GM18519 (cell line): ENCODE measurements at regions not wholly inside any gene's neighbourhood (a gene's known extent, or its start where the extent isn't known, plus 50 kb on each side); places are given as distances from the start of the nearest gene placed in this dataset.
"Not testable (repeated sequence)": the region's sequence is repeated elsewhere in the genome, so short reads cannot be mapped to it uniquely, and the experiment has no call there.

Experiments used
- ATAC-seq: cut with Tn5 transposase; IDR thresholded peaks from one replicate; pipeline ENCODE4 v1.9.1; 2021; ENCODE audit warnings: mild to moderate bottlenecking, moderate library complexity; ENCODE audit not compliant: unreplicated experiment, low FRiP score

GRCh38 chr12:67026487-67027246 lies 242.5 kb upstream of the CAND1 start:
- no peak for ATAC-seq

GRCh38 chr12:67028529-67028928 lies 240.6 kb upstream of the CAND1 start:
- no peak for ATAC-seq

- ATAC-seq = no peak
These were observed 234.9 kb upstream of the CAND1 start for GRCh38 chr12:67034110-67034879.

- ATAC-seq = no peak
These were observed 234.0 kb upstream of the CAND1 start for GRCh38 chr12:67035121-67035520.

GRCh38 chr12:67038486-67038885 lies 230.7 kb upstream of the CAND1 start:
- no peak for ATAC-seq

GRCh38 chr12:67039995-67040860 lies 228.9 kb upstream of the CAND1 start:
- no peak for ATAC-seq

GRCh38 chr12:67040861-67041137 lies 228.4 kb upstream of the CAND1 start:
- ATAC-seq = no peak

GRCh38 chr12:67042697-67043131 lies 226.4 kb upstream of the CAND1 start:
- no peak for ATAC-seq

- no peak for ATAC-seq
These were observed 225.4 kb upstream of the CAND1 start for GRCh38 chr12:67043771-67044170.

GRCh38 chr12:67045650-67046049 lies 223.5 kb upstream of the CAND1 start:
- ATAC-seq = no peak

GRCh38 chr12:67046062-67046461 lies 223.1 kb upstream of the CAND1 start:
- ATAC-seq = no peak

- ATAC-seq = no peak
These were observed 221.5 kb upstream of the CAND1 start for GRCh38 chr12:67047634-67048033.

GRCh38 chr12:67048371-67048770 lies 220.8 kb upstream of the CAND1 start:
- no peak for ATAC-seq

- not testable (repeated sequence) for ATAC-seq
These were observed 220.0 kb upstream of the CAND1 start for GRCh38 chr12:67049199-67049598.

GRCh38 chr12:67052981-67053380 lies 216.2 kb upstream of the CAND1 start:
- no peak for ATAC-seq

- no peak for ATAC-seq
These were observed 212.8 kb upstream of the CAND1 start for GRCh38 chr12:67056329-67056728.

- no peak for ATAC-seq
These were observed 212.1 kb upstream of the CAND1 start for GRCh38 chr12:67057072-67057471.

GRCh38 chr12:67062193-67062592 lies 207.0 kb upstream of the CAND1 start:
- ATAC-seq = no peak

- no peak for ATAC-seq
These were observed 201.5 kb upstream of the CAND1 start for GRCh38 chr12:67067453-67068203.

GRCh38 chr12:67068204-67068731 lies 200.9 kb upstream of the CAND1 start:
- no peak for ATAC-seq
